Neural progenitor cell (in vitro differentiated cells): ENCODE measurements at regions not wholly inside any gene's neighbourhood (a gene's known extent, or its start where the extent isn't known, plus 50 kb on each side); places are given as distances from the start of the nearest gene placed in this dataset.

Experiments
- DNase-seq: peaks from one replicate; pipeline ENCODE4 v3.0.0-alpha.2; 2016; ENCODE audit warnings: low spot score
- H2AFZ ChIP-seq: fragments of 200-600 bp; sonication (generic); replicated peaks from 2 replicates; pipeline ENCODE4 v1.6.1; 2016; ENCODE audit warnings: antibody characterized with exemption
- H3F3A ChIP-seq: fragments of 200-600 bp; sonication (generic); 2 replicates; pipeline ENCODE4 v1.6.1; 2016; ENCODE audit warnings: antibody characterized with exemption, low read depth
- H3K27ac ChIP-seq: fragments of 200-600 bp; sonication (generic); 2 replicates; pipeline ENCODE4 v1.5.1; 2016; ENCODE audit warnings: mild to moderate bottlenecking
- H3K27me3 ChIP-seq: fragments of 200-600 bp; sonication (generic); 2 replicates; pipeline ENCODE4 v1.6.1; 2016; ENCODE audit warnings: mild to moderate bottlenecking, moderate library complexity
- H3K36me3 ChIP-seq: fragments of 200-600 bp; sonication (generic); 2 replicates; pipeline ENCODE4 v1.5.1; 2016
- H3K4me1 ChIP-seq: fragments of 200-600 bp; sonication (generic); 2 replicates; pipeline ENCODE4 v1.6.1; 2016; ENCODE audit warnings: mixed run types
- H3K4me2 ChIP-seq: fragments of 200-600 bp; sonication (generic); 2 replicates; pipeline ENCODE4 v1.6.1; 2016
- H3K4me3 ChIP-seq: fragments of 200-600 bp; sonication (generic); 2 replicates; pipeline ENCODE4 v1.5.1; 2016
- H3K79me2 ChIP-seq: fragments of 200-600 bp; sonication (generic); 2 replicates; pipeline ENCODE4 v1.6.1; 2016; ENCODE audit warnings: low read depth
- H3K9ac ChIP-seq: fragments of 200-600 bp; sonication (generic); 2 replicates; pipeline ENCODE4 v1.6.1; 2016
- H3K9me3 ChIP-seq: fragments of 200-600 bp; sonication (generic); 2 replicates; pipeline ENCODE4 v1.5.1; 2016; ENCODE audit warnings: low read depth
- H4K20me1 ChIP-seq: fragments of 200-600 bp; sonication (generic); 2 replicates; pipeline ENCODE4 v1.6.1; 2016; ENCODE audit warnings: low read depth
- H3K27ac Mint-ChIP-seq: 3 replicates; pipeline ENCODE4 v1.8.0; 2021; ENCODE audit warnings: mixed read lengths
- H3K27me3 Mint-ChIP-seq: 2 replicates; pipeline ENCODE4 v1.8.0; 2022; ENCODE audit warnings: low read depth, mild to moderate bottlenecking, inconsistent platforms, moderate library complexity, mixed read lengths; ENCODE audit not compliant: insufficient read depth
- H3K36me3 Mint-ChIP-seq: 3 replicates; pipeline ENCODE4 v1.8.0; 2021; ENCODE audit warnings: mixed read lengths
- H3K4me1 Mint-ChIP-seq: 3 replicates; pipeline ENCODE4 v1.8.0; 2021; ENCODE audit warnings: mixed read lengths
- H3K4me3 Mint-ChIP-seq: 3 replicates; pipeline ENCODE4 v1.8.0; 2021; ENCODE audit warnings: mild to moderate bottlenecking, moderate library complexity, mixed read lengths
- H3K9me3 Mint-ChIP-seq: 3 replicates; pipeline ENCODE4 v1.8.0; 2020; ENCODE audit warnings: mixed read lengths
- EZH2 ChIP-seq: fragments of 200-600 bp; sonication (generic); IDR thresholded peaks from 2 replicates; pipeline ENCODE4 v1.6.1; 2017; ENCODE audit warnings: antibody characterized with exemption, mild to moderate bottlenecking, moderate library complexity
- EZH2phosphoT487 ChIP-seq: fragments of 200-600 bp; sonication (generic); IDR thresholded peaks from 2 replicates; pipeline ENCODE4 v1.6.1; 2017; ENCODE audit warnings: antibody characterized with exemption
- TF ChIP-seq, protein P1 (sequence below): fragments of 200-600 bp; sonication (generic); IDR thresholded peaks from 2 replicates; pipeline ENCODE4 v1.5.1; 2017; ENCODE audit warnings: antibody characterized with exemption, mild to moderate bottlenecking

DNA sequence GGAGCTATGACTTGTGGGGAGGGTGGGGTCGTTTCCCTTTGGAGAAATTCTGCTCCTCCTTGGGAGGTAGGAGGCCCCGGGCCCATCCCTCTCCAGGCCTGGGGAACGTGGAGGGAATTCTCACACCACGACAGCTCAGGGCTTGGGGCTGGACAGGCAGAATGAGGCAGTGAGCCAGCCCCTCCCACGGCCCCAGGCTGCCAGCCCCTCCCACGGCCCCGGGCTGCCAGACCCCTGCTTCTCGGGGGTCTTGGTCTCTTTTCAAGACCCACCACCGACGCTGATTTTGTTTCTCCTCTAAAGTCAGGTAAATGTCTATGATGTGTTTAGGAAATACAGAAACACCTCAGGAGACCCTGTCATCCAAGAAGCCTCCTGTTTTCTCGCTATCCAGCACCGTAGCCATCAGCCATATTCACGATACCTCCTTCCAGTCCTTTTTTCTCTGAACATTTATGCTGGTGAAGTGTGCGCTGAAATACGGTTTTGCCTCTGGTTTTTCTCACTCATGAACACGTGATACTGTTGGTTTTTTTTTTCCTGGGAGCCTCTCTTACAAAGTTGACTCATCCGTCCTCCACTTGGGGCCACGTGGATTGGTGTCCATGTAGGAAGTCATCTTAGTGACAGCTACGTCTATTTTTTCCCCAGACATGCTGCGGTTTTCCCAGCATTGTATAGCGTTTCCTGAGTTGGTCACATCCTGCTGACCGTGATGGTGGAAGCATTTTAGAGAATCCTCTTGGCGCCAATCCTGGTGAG, 1219.6 kb downstream of the BRD1 start:
- Histone ChIP-seq H2AFZ (no peak overlapping the region), H4K20me1 (peaks cover 18% of the 10 kb centered on the region), H3K79me2 (peaks cover 24% of the 10 kb centered on the region), H3K4me2 (no peak overlapping the region), H3K36me3 (no peaks in the 10 kb centered on the region), H3K4me1 (no peaks in the 10 kb centered on the region), H3K9ac (no peak overlapping the region), H3K4me3 (no peak overlapping the region), H3F3A (no peaks in the 10 kb centered on the region), H3K27me3 (no peaks in the 10 kb centered on the region), H3K27ac (no peak overlapping the region), H3K9me3 (no peaks in the 10 kb centered on the region)
- Mint-ChIP-seq H3K4me3 (no peak overlapping the region), H3K4me1 (peaks cover 9% of the 10 kb centered on the region), H3K9me3 (peaks cover 2% of the 10 kb centered on the region), H3K27me3 (peaks cover 2% of the 10 kb centered on the region), H3K36me3 (peaks cover 12% of the 10 kb centered on the region), H3K27ac (peak overlapping the region; percentile 10)
- no peak for DNase-seq
- TF ChIP-seq EZH2 (no peak), EZH2phosphoT487 (no peak)
- TF ChIP-seq, protein P1, sequence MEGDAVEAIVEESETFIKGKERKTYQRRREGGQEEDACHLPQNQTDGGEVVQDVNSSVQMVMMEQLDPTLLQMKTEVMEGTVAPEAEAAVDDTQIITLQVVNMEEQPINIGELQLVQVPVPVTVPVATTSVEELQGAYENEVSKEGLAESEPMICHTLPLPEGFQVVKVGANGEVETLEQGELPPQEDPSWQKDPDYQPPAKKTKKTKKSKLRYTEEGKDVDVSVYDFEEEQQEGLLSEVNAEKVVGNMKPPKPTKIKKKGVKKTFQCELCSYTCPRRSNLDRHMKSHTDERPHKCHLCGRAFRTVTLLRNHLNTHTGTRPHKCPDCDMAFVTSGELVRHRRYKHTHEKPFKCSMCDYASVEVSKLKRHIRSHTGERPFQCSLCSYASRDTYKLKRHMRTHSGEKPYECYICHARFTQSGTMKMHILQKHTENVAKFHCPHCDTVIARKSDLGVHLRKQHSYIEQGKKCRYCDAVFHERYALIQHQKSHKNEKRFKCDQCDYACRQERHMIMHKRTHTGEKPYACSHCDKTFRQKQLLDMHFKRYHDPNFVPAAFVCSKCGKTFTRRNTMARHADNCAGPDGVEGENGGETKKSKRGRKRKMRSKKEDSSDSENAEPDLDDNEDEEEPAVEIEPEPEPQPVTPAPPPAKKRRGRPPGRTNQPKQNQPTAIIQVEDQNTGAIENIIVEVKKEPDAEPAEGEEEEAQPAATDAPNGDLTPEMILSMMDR, result no peak

DNA sequence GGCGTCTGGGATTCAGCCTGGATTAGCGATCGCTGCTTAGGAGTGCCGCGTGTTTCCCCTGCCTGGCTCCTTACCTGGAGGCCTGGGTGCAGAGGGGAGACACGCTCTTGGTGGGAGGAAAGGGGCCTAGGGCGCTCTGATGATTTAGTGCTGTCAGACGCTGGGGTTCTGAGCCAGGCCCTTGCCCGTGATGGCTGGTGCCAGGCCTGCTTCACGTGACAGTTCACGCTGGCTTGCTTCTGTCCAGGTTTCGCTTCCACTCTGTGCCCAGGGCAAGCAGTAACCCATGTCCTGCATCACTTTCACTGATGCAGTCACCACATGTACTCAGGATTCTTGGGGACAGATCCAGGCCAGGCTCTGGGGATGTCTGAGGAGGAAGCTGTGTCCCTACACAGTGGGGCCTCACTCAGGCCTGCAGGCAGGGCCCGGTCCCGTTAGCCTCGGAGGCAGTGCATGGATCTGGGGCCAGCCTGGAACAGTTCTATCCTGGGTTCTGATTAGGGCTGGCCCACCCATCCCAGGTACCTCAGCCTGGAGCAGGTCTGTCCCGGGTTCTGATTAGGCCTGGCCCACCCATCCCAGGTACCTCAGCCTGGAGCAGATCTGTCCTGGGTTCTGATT, 1220.9 kb downstream of the BRD1 start:
- Histone ChIP-seq H3K27ac (no peak overlapping the region), H3K9ac (no peak overlapping the region), H4K20me1 (peaks cover 14% of the 10 kb centered on the region), H3K27me3 (no peaks in the 10 kb centered on the region), H3F3A (no peaks in the 10 kb centered on the region), H3K9me3 (no peaks in the 10 kb centered on the region), H2AFZ (no peak overlapping the region), H3K4me3 (no peak overlapping the region), H3K4me2 (no peak overlapping the region), H3K36me3 (no peaks in the 10 kb centered on the region), H3K4me1 (no peaks in the 10 kb centered on the region), H3K79me2 (peaks cover 24% of the 10 kb centered on the region)
- H3K27ac Mint-ChIP-seq, result no peak overlapping the region
- H3K9me3 Mint-ChIP-seq, result peaks cover 2% of the 10 kb centered on the region
- H3K36me3 Mint-ChIP-seq, result peaks cover 12% of the 10 kb centered on the region
- peaks cover 2% of the 10 kb centered on the region for H3K27me3 Mint-ChIP-seq
- H3K4me3 Mint-ChIP-seq, result no peak overlapping the region
- peaks cover 6% of the 10 kb centered on the region for H3K4me1 Mint-ChIP-seq
- no peak for TF ChIP-seq EZH2phosphoT487
- DNase-seq, result no peak

DNA sequence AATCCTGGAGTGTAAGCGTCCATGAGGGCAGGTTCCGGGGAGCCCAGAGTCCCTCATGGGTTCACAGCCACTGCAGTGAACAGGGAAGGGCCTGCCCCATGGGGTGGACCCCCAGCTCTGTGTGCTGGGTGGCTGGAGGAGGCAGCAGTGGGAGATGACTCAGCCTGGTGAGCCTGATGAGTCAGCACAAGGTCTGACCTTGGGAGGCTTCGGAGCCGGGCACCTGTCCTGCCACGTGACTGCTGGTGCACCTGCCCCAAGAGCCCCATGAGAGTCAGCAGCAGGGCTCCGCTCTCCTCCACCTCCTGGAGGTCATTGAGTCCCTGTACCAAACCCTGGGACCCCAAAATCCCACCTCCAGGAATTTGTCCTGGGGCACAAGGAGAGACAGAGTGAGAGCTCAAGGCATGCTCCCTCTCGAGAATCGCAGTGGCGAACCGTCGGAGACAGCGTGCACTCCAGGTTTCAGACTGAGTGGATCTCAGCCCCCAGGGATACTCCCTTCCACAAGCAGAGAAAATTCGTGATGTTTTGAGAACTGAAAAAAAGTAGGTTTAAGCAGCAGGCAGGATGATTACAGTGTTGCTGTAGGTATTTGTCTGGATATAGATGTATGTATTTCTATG, 1221.7 kb downstream of the BRD1 start:
- Mint-ChIP-seq H3K27ac (no peak overlapping the region), H3K4me1 (peaks cover 4% of the 10 kb centered on the region), H3K4me3 (no peak overlapping the region), H3K27me3 (peaks cover 2% of the 10 kb centered on the region), H3K36me3 (peaks cover 11% of the 10 kb centered on the region), H3K9me3 (peaks cover 2% of the 10 kb centered on the region)
- Histone ChIP-seq H2AFZ (no peak overlapping the region), H3K36me3 (no peaks in the 10 kb centered on the region), H3K4me3 (no peak overlapping the region), H3K4me1 (no peaks in the 10 kb centered on the region), H3K9ac (no peak overlapping the region), H3K79me2 (peaks cover 24% of the 10 kb centered on the region), H3F3A (no peaks in the 10 kb centered on the region), H3K4me2 (no peak overlapping the region), H3K27ac (no peak overlapping the region), H3K9me3 (no peaks in the 10 kb centered on the region), H4K20me1 (peaks cover 14% of the 10 kb centered on the region), H3K27me3 (no peaks in the 10 kb centered on the region)
- TF ChIP-seq EZH2 (no peak), EZH2phosphoT487 (no peak)
- TF ChIP-seq, protein P1, result no peak
- no peak for DNase-seq
